GM12878 (cell line): ENCODE measurements at regions not wholly inside any gene's neighbourhood (a gene's known extent, or its start where the extent isn't known, plus 50 kb on each side); places are given as distances from the start of the nearest gene placed in this dataset.

Experiments used
- ATAC-seq: fragments of 200-7000 bp; cut with Tn5 transposase; 3 replicates; pipeline ENCODE4 v1.9.1; 2020; ENCODE audit warnings: mild to moderate bottlenecking, moderate library complexity
- BruUV-seq: library from RNA; stranded (reverse); fragments of 400-500 nt; replicated peaks from 2 replicates; lab custom pipeline; 2021; lab: Mats Ljungman, UMichigan
- CTCF ChIA-PET: fragments of 300-600 bp; sonication (Branson Sonifier 250); formaldehyde crosslinking; extraction: SDS; loops from one replicate; lab custom pipeline; 2021; ENCODE audit warnings: inconsistent platforms; lab: Yijun Ruan, JAX
- POLR2A ChIA-PET: fragments of 350-600 bp; formaldehyde crosslinking; extraction: SDS; loops from one replicate; lab custom pipeline; 2021; ENCODE audit warnings: inconsistent platforms; lab: Charles Lee
- RAD21 ChIA-PET: fragments of 300-600 bp; sonication (Branson Sonifier 250); formaldehyde crosslinking; loops from one replicate; lab custom pipeline; 2023; ENCODE audit warnings: antibody characterized with exemption; ENCODE audit not compliant: unreplicated experiment; lab: Charles Lee
- SMC1A ChIA-PET: fragments of 300-600 bp; sonication (Branson Sonifier 250); formaldehyde crosslinking; loops from one replicate; lab custom pipeline; 2023; ENCODE audit not compliant: unreplicated experiment, uncharacterized antibody; lab: Charles Lee
- DNase-seq: peaks from one replicate; pipeline ENCODE4 v3.0.0-alpha.2; 2011; ENCODE audit warnings: low read depth, low spot score
- FAIRE-seq: peaks from 3 replicates; lab custom pipeline; 2011; peaks lifted over from hg19 to GRCh38; lab: Jason Lieb, UNC
- H2AFZ ChIP-seq: 2 replicates; pipeline ENCODE4 v1.6.0; 2011; ENCODE audit warnings: low read depth, low read length, control low read depth; ENCODE audit not compliant: control insufficient read depth
- H3K27ac ChIP-seq: 2 replicates; pipeline ENCODE4 v1.5.1; 2011; ENCODE audit warnings: control low read depth; ENCODE audit not compliant: control insufficient read depth, insufficient read depth
- H3K27me3 ChIP-seq, 2 experiments: replicated peaks in 1 of 2; 2 replicates each; pipeline versions ENCODE4 v1.6.0 to v1.6.1; 2011; ENCODE audit warnings: low read length in 1 of 2; ENCODE audit not compliant: control insufficient read depth in 2 of 2, insufficient read depth in 2 of 2
- H3K36me3 ChIP-seq, 2 experiments: 2 replicates each; pipeline ENCODE4 v1.5.1; 2011; ENCODE audit warnings: low read length in 1 of 2; ENCODE audit not compliant: control insufficient read depth in 2 of 2, insufficient read depth in 2 of 2
- H3K4me1 ChIP-seq: 2 replicates; pipeline ENCODE4 v1.6.1; 2011; ENCODE audit warnings: mild to moderate bottlenecking, low read length, moderate library complexity, mixed read lengths; ENCODE audit not compliant: control insufficient read depth, insufficient read depth
- H3K4me2 ChIP-seq: 2 replicates; pipeline ENCODE4 v1.6.0; 2011; ENCODE audit warnings: control low read depth; ENCODE audit not compliant: control insufficient read depth, insufficient read depth
- H3K4me3 ChIP-seq: fragments of 200-600 bp; sonication (generic); 2 replicates; pipeline ENCODE4 v1.5.1; 2016
- H3K79me2 ChIP-seq: 2 replicates; pipeline ENCODE4 v1.6.0; 2011; ENCODE audit warnings: low read length; ENCODE audit not compliant: control insufficient read depth, insufficient read depth
- H3K9ac ChIP-seq: 2 replicates; pipeline ENCODE4 v1.8.0; 2011; ENCODE audit warnings: low read length, control low read depth, mixed read lengths; ENCODE audit not compliant: control insufficient read depth, insufficient read depth
- H3K9me3 ChIP-seq: replicated peaks from 3 replicates; pipeline ENCODE4 v1.5.1; 2011; ENCODE audit warnings: mild to moderate bottlenecking, low read length; ENCODE audit not compliant: control insufficient read depth, insufficient read depth
- H4K20me1 ChIP-seq: 2 replicates; pipeline ENCODE4 v1.6.0; 2011; ENCODE audit not compliant: control insufficient read depth, insufficient read depth
- BRCA1 ChIP-seq: IDR thresholded peaks from 2 replicates; pipeline ENCODE4 v1.6.1; 2011; ENCODE audit warnings: low read depth, low read length, improper control_type of control experiment
- CBX5 ChIP-seq: sonication (generic); IDR thresholded peaks from 2 replicates; pipeline ENCODE4 v1.6.1; 2016; ENCODE audit warnings: low read depth, moderate library complexity, mild to moderate bottlenecking, inconsistent platforms
- FOXK2 ChIP-seq: fragments of 450-650 bp; IDR thresholded peaks from 2 replicates; pipeline ENCODE4 v1.6.1; 2017; ENCODE audit warnings: mild to moderate bottlenecking, moderate library complexity
- NBN ChIP-seq: fragments of 450-650 bp; IDR thresholded peaks from 2 replicates; pipeline ENCODE4 v1.6.1; 2016
- NFIC ChIP-seq: IDR thresholded peaks from 2 replicates; pipeline ENCODE4 v1.6.1; 2012; ENCODE audit warnings: low read depth, mild to moderate bottlenecking, inconsistent platforms, low read length, moderate library complexity
- POLR2AphosphoS2 ChIP-seq: IDR thresholded peaks from 2 replicates; pipeline ENCODE4 v1.6.1; 2011; ENCODE audit warnings: low read depth, mild to moderate bottlenecking, low read length, improper control_type of control experiment, moderate library complexity
- PRDM15 ChIP-seq: fragments of 450-650 bp; formaldehyde crosslinking; IDR thresholded peaks from 2 replicates; pipeline ENCODE4 v1.4.0; 2020; ENCODE audit warnings: mild to moderate bottlenecking, moderate library complexity
- RCOR1 ChIP-seq: conservative IDR thresholded peaks from 2 replicates; pipeline ENCODE4 v1.6.1; 2012; ENCODE audit warnings: low read depth, low read length, improper control_type of control experiment
- REST ChIP-seq: IDR thresholded peaks from 2 replicates; pipeline ENCODE4 v1.6.1; 2012; ENCODE audit warnings: mild to moderate bottlenecking, low read depth, low read length
- RUNX3 ChIP-seq: IDR thresholded peaks from 2 replicates; pipeline ENCODE4 v1.6.1; 2012; ENCODE audit warnings: low read length, inconsistent platforms
- SMC3 ChIP-seq: IDR thresholded peaks from 2 replicates; pipeline ENCODE4 v1.6.1; 2011; ENCODE audit warnings: low read length, improper control_type of control experiment, borderline replicate concordance
- SPI1 ChIP-seq: IDR thresholded peaks from 2 replicates; pipeline ENCODE4 v1.6.1; 2011; ENCODE audit warnings: low read depth, mild to moderate bottlenecking, low read length, moderate library complexity, borderline replicate concordance; ENCODE audit not compliant: insufficient read depth
- WGBS: methylation state at CpG from one replicate; pipeline ENCODE4 v1.1.6; 2016; ENCODE audit warnings: low lambda C conversion rate; ENCODE audit not compliant: insufficient replicate concordance, insufficient coverage; ENCODE audit errors: missing lambda C conversion rate; 5-methylcytosine and 5-hydroxymethylcytosine counted together
- in situ Hi-C: fragments of 300-500 bp; cut with MboI; formaldehyde crosslinking; loops from 9 replicates; pipeline ENCODE4 v1.14.3; 2018; ENCODE audit warnings: mixed read lengths
- intact Hi-C: fragments of 100-400 bp; cut with micrococcal nuclease; formaldehyde crosslinking; loops from one replicate; pipeline ENCODE4 v1.14.2; 2022; ENCODE audit not compliant: unreplicated experiment
- TF ChIP-seq, protein P1 (sequence below): fragments of 450-650 bp; IDR thresholded peaks from 2 replicates; pipeline ENCODE4 v1.6.1; 2016; ENCODE audit warnings: mild to moderate bottlenecking

DNA sequence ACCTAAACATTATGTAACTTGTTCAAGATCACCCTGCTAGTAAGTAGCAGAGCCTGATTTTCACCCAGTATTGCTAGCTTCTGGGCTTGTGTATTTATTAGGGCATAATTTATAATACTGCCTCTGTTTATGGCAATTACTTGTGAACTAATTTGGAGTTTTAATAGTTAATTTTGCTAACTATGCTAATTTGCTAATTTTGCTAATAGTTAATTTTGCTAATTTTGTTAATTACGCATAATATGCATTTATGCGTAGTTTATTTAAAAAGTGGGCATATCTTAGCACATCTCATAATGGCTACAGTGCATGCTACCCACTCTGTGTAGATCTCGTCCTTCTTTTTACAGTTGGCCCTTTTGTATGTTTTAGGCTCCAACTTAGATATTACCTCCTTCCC lies 898.1 kb upstream of the EPHA5 start:
- DNase-seq (no peak), ATAC-seq (no peak), FAIRE-seq (no peak)
- CTCF ChIA-PET, result no interaction called here
- RAD21 ChIA-PET, result no interaction called here
- TF ChIP-seq SPI1, result no peak
- no peak for TF ChIP-seq REST
- no peak for TF ChIP-seq CBX5
- no peak for TF ChIP-seq RUNX3
- no peak for TF ChIP-seq FOXK2
- TF ChIP-seq, protein P1, sequence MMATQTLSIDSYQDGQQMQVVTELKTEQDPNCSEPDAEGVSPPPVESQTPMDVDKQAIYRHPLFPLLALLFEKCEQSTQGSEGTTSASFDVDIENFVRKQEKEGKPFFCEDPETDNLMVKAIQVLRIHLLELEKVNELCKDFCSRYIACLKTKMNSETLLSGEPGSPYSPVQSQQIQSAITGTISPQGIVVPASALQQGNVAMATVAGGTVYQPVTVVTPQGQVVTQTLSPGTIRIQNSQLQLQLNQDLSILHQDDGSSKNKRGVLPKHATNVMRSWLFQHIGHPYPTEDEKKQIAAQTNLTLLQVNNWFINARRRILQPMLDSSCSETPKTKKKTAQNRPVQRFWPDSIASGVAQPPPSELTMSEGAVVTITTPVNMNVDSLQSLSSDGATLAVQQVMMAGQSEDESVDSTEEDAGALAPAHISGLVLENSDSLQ, result no peak
- no peak for TF ChIP-seq NFIC
- no peak for TF ChIP-seq POLR2AphosphoS2
- TF ChIP-seq NBN, result no peak
- no peak for TF ChIP-seq RCOR1
- TF ChIP-seq BRCA1, result no peak
- no peak for TF ChIP-seq SMC3
- TF ChIP-seq PRDM15 (CRISPR knock-in tag), result no peak
- in situ Hi-C loops, result no loop called here
- H3K4me1 ChIP-seq, result no peaks in the 10 kb centered on the region
- no peak overlapping the region for H2AFZ ChIP-seq
- no peak overlapping the region for H3K4me2 ChIP-seq
- no peaks in the 10 kb centered on the region for H3K27me3 ChIP-seq
- H3K36me3 ChIP-seq, result no peaks in the 10 kb centered on the region
- H3K9me3 ChIP-seq, result no peaks in the 10 kb centered on the region
- 41% methylated on average over 3 of the region's 3 CpGs for WGBS
- SMC1A ChIA-PET, result no interaction called here
- POLR2A ChIA-PET, result no interaction called here
- H3K9ac ChIP-seq, result no peak overlapping the region
- no peaks in the 10 kb centered on the region for H3K79me2 ChIP-seq
- intact Hi-C loops, result no loop called here
- BruUV-seq, result no TSS peak
- no peak overlapping the region for H3K27ac ChIP-seq
- no peaks in the 10 kb centered on the region for H4K20me1 ChIP-seq
- no peak overlapping the region for H3K4me3 ChIP-seq
